ENCODE measurements at regions not wholly inside any gene's neighbourhood (a gene's known extent, or its start where the extent isn't known, plus 50 kb on each side); places are given as distances from the start of the nearest gene placed in this dataset.

- no peaks in the 10 kb centered on the region for H3K79me2 ChIP-seq (ENCODE audit: low read length)
- intact Hi-C loops (cut with micrococcal nuclease): no loop called here
- H3F3A ChIP-seq (ENCODE audit: low read length, unreplicated experiment): no peaks in the 10 kb centered on the region
- H3K9ac ChIP-seq (ENCODE audit: low read length): no peak overlapping the region
- H3K4me1 ChIP-seq (ENCODE audit: insufficient read depth, low read length): no peaks in the 10 kb centered on the region
- H2AFZ ChIP-seq (ENCODE audit: low read length): no peak overlapping the region
- H3K27ac ChIP-seq (ENCODE audit: low read length): no peak overlapping the region
- H4K20me1 ChIP-seq (ENCODE audit: low read length): no peaks in the 10 kb centered on the region
- no peak overlapping the region for H3K4me2 ChIP-seq (ENCODE audit: low read length)
- no peak overlapping the region for H3K4me3 ChIP-seq (ENCODE audit: low read length)
- CTCF ChIA-PET: no interaction called here
- BruUV-seq (replicated peaks): no TSS peak
- DNase-seq (no peak), ATAC-seq (no peak)
- H3K9me3 ChIP-seq (ENCODE audit: low read length): no peaks in the 10 kb centered on the region
- TF ChIP-seq CTCF (conservative IDR thresholded peaks at IDR 0.05; ENCODE audit: low read depth, low read length) (no peak), EZH2phosphoT487 (IDR thresholded peaks at IDR 0.05; ENCODE audit: borderline replicate concordance, low read length) (no peak), EZH2 (IDR thresholded peaks at IDR 0.05; ENCODE audit: low read length, unreplicated experiment) (no peak)
- H3K36me3 ChIP-seq (ENCODE audit: low read depth, low read length): no peaks in the 10 kb centered on the region
- POLR2A ChIA-PET (ENCODE audit: unreplicated experiment): no interaction called here
- no peaks in the 10 kb centered on the region for H3K27me3 ChIP-seq (ENCODE audit: low read length)
- H3K9me2 ChIP-seq (replicated peaks; ENCODE audit: low read length): no peaks in the 10 kb centered on the region
Observed at GRCh38 chr18:38475686-38476085, 910.1 kb upstream of the CELF4 start.

GRCh38 chr18:38473535-38473934 lies 907.9 kb upstream of the CELF4 start:
- no TSS peak for BruUV-seq (replicated peaks)
- H3K9me2 ChIP-seq (replicated peaks; ENCODE audit: low read length): no peaks in the 10 kb centered on the region
- TF ChIP-seq EZH2 (IDR thresholded peaks at IDR 0.05; ENCODE audit: low read length, unreplicated experiment) (no peak), EZH2phosphoT487 (IDR thresholded peaks at IDR 0.05; ENCODE audit: borderline replicate concordance, low read length) (no peak)
- H3K4me1 ChIP-seq (ENCODE audit: insufficient read depth, low read length): no peaks in the 10 kb centered on the region
- no peaks in the 10 kb centered on the region for H3K36me3 ChIP-seq (ENCODE audit: low read depth, low read length)
- no peak overlapping the region for H3K27ac ChIP-seq (ENCODE audit: low read length)
- DNase-seq: no peak
- no peak overlapping the region for H3K9ac ChIP-seq (ENCODE audit: low read length)
- no peaks in the 10 kb centered on the region for H4K20me1 ChIP-seq (ENCODE audit: low read length)
- no peak overlapping the region for H3K4me3 ChIP-seq (ENCODE audit: low read length)
- no peak overlapping the region for H2AFZ ChIP-seq (ENCODE audit: low read length)
- ATAC-seq: no peak
- intact Hi-C loops (cut with micrococcal nuclease): no loop called here
- CTCF ChIA-PET: no interaction called here
- no peaks in the 10 kb centered on the region for H3K9me3 ChIP-seq (ENCODE audit: low read length)
- no peaks in the 10 kb centered on the region for H3K27me3 ChIP-seq (ENCODE audit: low read length)
- H3F3A ChIP-seq (ENCODE audit: low read length, unreplicated experiment): no peaks in the 10 kb centered on the region
- H3K79me2 ChIP-seq (ENCODE audit: low read length): no peaks in the 10 kb centered on the region
- no peak overlapping the region for H3K4me2 ChIP-seq (ENCODE audit: low read length)
- POLR2A ChIA-PET (ENCODE audit: unreplicated experiment): no interaction called here

GRCh38 chr18:38470421-38470820 lies 904.8 kb upstream of the CELF4 start:
- H3F3A ChIP-seq (ENCODE audit: low read length, unreplicated experiment): no peaks in the 10 kb centered on the region
- TF ChIP-seq CTCF (conservative IDR thresholded peaks at IDR 0.05; ENCODE audit: low read depth, low read length) (no peak), EZH2phosphoT487 (IDR thresholded peaks at IDR 0.05; ENCODE audit: borderline replicate concordance, low read length) (no peak), EZH2 (IDR thresholded peaks at IDR 0.05; ENCODE audit: low read length, unreplicated experiment) (no peak)
- BruUV-seq (replicated peaks): no TSS peak
- POLR2A ChIA-PET (ENCODE audit: unreplicated experiment): no interaction called here
- H3K4me3 ChIP-seq (ENCODE audit: low read length): no peak overlapping the region
- H3K4me2 ChIP-seq (ENCODE audit: low read length): no peak overlapping the region
- DNase-seq (no peak), ATAC-seq (no peak)
- no peak overlapping the region for H3K9ac ChIP-seq (ENCODE audit: low read length)
- no peak overlapping the region for H3K27ac ChIP-seq (ENCODE audit: low read length)
- H3K9me2 ChIP-seq (replicated peaks; ENCODE audit: low read length): no peaks in the 10 kb centered on the region
- H3K27me3 ChIP-seq (ENCODE audit: low read length): no peaks in the 10 kb centered on the region
- intact Hi-C loops (cut with micrococcal nuclease): no loop called here
- no peaks in the 10 kb centered on the region for H3K36me3 ChIP-seq (ENCODE audit: low read depth, low read length)
- CTCF ChIA-PET: no interaction called here
- H2AFZ ChIP-seq (ENCODE audit: low read length): no peak overlapping the region
- H3K9me3 ChIP-seq (ENCODE audit: low read length): no peaks in the 10 kb centered on the region
- H3K4me1 ChIP-seq (ENCODE audit: insufficient read depth, low read length): no peaks in the 10 kb centered on the region
- no peaks in the 10 kb centered on the region for H3K79me2 ChIP-seq (ENCODE audit: low read length)
- H4K20me1 ChIP-seq (ENCODE audit: low read length): no peaks in the 10 kb centered on the region
